NCI-H446 treated with DMSO at 0.1 percent for 48 hours (cell line): ENCODE measurements at regions not wholly inside any gene's neighbourhood (a gene's known extent, or its start where the extent isn't known, plus 50 kb on each side); places are given as distances from the start of the nearest gene placed in this dataset.

Experiments used
- DNase-seq: peaks from one replicate; lab custom pipeline; 2025; lab: John Stamatoyannopoulos, UW

DNA sequence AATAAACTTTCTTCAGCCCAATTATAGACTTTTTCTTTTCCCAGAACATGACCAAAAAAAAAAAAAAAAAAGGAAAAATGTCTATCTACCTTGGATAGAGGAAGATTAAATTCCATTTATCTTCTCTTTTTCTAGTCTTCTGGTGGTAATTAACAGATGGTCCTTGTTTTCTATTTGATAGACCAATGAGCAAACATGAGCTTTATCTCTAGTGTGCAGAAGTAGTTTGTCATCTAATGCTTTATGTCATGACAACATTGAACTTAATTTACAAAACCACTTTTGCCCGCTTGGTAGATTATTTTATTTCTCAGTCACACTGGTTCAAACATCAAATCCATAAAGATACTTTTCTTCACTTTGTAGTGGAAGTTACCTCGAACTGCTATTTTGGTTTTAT lies 69.5 kb upstream of the ELL2 start:
- DNase-seq: no peak

- no peak for DNase-seq
These were observed 64.9 kb upstream of the ELL2 start for GRCh38 chr5:96026406-96027041.

- DNase-seq: no peak
These were observed 63.2 kb upstream of the ELL2 start for GRCh38 chr5:96024683-96025475.

DNA sequence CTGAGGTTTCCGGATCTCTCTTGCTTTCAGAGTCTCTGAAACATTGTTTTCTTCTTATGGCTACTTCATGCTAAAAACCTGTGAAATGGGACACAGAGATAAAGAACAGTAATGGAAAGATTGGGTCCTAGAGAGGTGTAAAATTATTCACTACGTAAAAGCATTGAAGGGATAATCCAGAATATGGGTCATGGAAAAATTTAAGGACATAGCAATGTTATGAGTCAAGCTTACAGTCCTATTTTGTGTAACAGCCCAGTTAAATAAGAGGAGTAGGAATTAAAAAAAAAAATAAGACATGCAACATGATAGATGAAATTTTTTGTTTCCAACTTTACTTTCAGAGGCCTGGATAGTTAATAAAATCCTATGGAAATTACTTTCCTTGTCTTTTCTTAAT lies 61.9 kb upstream of the ELL2 start:
- no peak for DNase-seq

- no peak for DNase-seq
These were observed 61.3 kb upstream of the ELL2 start for GRCh38 chr5:96022971-96023370.

GRCh38 chr5:96017951-96018350 lies 56.3 kb upstream of the ELL2 start:
- no peak for DNase-seq

DNA sequence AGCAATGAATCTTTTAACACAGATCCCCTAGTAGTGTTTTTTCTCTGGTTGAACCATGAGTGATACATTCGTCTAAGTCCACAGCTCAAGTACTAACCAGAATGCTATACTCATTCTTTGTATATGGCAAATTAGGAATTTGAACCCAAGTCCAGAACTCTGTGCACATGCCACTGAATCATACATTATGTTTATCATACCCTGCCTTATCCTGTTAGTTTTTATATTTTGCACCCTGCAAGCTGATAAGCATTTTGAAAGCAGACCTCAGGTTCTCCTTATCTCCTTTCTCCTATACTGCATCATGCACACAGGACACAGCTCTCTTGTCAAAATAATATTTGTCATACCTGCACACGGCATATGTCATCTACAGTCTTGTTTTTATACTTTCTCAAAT lies 54.6 kb upstream of the ELL2 start:
- DNase-seq: no peak

GRCh38 chr5:96015709-96016108 lies 54.1 kb upstream of the ELL2 start:
- DNase-seq: no peak

- DNase-seq: no peak
These were observed 52.7 kb upstream of the ELL2 start for GRCh38 chr5:96014395-96014794.

DNA sequence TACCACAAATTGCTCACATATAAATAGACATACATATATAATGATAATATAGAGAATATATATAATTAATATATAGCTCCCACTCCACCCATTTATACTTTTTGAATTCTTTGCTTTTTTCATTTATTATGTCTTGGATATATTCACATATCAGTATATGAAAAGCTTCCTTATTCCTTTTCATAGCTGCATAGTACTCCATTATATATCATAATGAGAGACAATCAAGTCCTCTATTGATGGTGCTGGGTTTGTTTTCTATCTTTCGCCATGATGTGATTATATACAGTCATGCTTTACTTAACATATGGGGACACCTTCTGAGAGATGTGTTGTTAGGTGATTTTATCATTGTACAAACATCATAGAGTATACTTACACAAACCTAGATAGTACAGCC lies 51.6 kb upstream of the ELL2 start:
- DNase-seq: no peak

GRCh38 chr5:96012399-96012798 lies 50.7 kb upstream of the ELL2 start:
- DNase-seq: no peak
